Activated CD8-positive, alpha-beta T cell treated with anti-CD3 and anti-CD28 coated beads for 36 hours (primary cell): ENCODE measurements at regions not wholly inside any gene's neighbourhood (a gene's known extent, or its start where the extent isn't known, plus 50 kb on each side); places are given as distances from the start of the nearest gene placed in this dataset.

Experiments used
- ATAC-seq: fragments of 200-7000 bp; cut with Tn5 transposase; one replicate; pipeline ENCODE4 v1.10.0; 2021; ENCODE audit warnings: mild to moderate bottlenecking, moderate library complexity
- CTCF ChIA-PET: fragments of 350-600 bp; sonication (Branson Sonifier 250); formaldehyde crosslinking; loops from one replicate; lab custom pipeline; 2021; ENCODE audit warnings: antibody characterized with exemption; lab: Charles Lee
- POLR2A ChIA-PET: fragments of 350-600 bp; sonication (Branson Sonifier 250); formaldehyde crosslinking; loops from one replicate; lab custom pipeline; 2021; ENCODE audit warnings: antibody characterized with exemption; lab: Charles Lee
- DNase-seq: peaks from one replicate; pipeline ENCODE4 v3.0.0-alpha.2; 2020
- H3K27ac Mint-ChIP-seq: one replicate; pipeline ENCODE4 v1.8.0; 2021; ENCODE audit warnings: mild to moderate bottlenecking, mixed read lengths
- H3K27me3 Mint-ChIP-seq: one replicate; pipeline ENCODE4 v1.8.0; 2021; ENCODE audit warnings: mixed read lengths
- H3K36me3 Mint-ChIP-seq: one replicate; pipeline ENCODE4 v1.8.0; 2021; ENCODE audit warnings: low read depth, mixed read lengths
- H3K4me1 Mint-ChIP-seq: one replicate; pipeline ENCODE4 v1.8.0; 2021; ENCODE audit warnings: low read depth, mixed read lengths
- H3K4me3 Mint-ChIP-seq: one replicate; pipeline ENCODE4 v1.8.0; 2021; ENCODE audit warnings: mild to moderate bottlenecking, moderate library complexity, mixed read lengths
- H3K9me3 Mint-ChIP-seq: one replicate; pipeline ENCODE4 v1.8.0; 2021; ENCODE audit warnings: mixed read lengths
- intact Hi-C: fragments of 100-400 bp; cut with micrococcal nuclease; formaldehyde crosslinking; loops from one replicate; pipeline ENCODE4 v1.10.0; 2022
- TF ChIP-seq, protein P1 (sequence below): fragments of 200-600 bp; IDR thresholded peaks from one replicate; pipeline ENCODE4 v1.8.0; 2022; ENCODE audit warnings: antibody characterized with exemption, mild to moderate bottlenecking

- H3K4me3 Mint-ChIP-seq: no peak overlapping the region
- POLR2A ChIA-PET: no interaction called here
- intact Hi-C loops: loop anchor here (2.0 kb wide), 1 partner anchor 227 kb away; no protein-coding TSS in a partner anchor
- TF ChIP-seq, protein P1, sequence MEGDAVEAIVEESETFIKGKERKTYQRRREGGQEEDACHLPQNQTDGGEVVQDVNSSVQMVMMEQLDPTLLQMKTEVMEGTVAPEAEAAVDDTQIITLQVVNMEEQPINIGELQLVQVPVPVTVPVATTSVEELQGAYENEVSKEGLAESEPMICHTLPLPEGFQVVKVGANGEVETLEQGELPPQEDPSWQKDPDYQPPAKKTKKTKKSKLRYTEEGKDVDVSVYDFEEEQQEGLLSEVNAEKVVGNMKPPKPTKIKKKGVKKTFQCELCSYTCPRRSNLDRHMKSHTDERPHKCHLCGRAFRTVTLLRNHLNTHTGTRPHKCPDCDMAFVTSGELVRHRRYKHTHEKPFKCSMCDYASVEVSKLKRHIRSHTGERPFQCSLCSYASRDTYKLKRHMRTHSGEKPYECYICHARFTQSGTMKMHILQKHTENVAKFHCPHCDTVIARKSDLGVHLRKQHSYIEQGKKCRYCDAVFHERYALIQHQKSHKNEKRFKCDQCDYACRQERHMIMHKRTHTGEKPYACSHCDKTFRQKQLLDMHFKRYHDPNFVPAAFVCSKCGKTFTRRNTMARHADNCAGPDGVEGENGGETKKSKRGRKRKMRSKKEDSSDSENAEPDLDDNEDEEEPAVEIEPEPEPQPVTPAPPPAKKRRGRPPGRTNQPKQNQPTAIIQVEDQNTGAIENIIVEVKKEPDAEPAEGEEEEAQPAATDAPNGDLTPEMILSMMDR: no peak
- DNase-seq (no peak), ATAC-seq (no peak)
- CTCF ChIA-PET: interaction anchor here (0.9 to 1.9 kb wide), 8 partner anchors 13 to 227 kb away, joined by 3 to 7 read pairs (median 4); no protein-coding TSS in a partner anchor
- no peaks in the 10 kb centered on the region for H3K9me3 Mint-ChIP-seq
- H3K27ac Mint-ChIP-seq: no peak overlapping the region
- H3K27me3 Mint-ChIP-seq: peaks cover 27% of the 10 kb centered on the region
- H3K4me1 Mint-ChIP-seq: no peaks in the 10 kb centered on the region
- no peaks in the 10 kb centered on the region for H3K36me3 Mint-ChIP-seq
These were observed 56.6 kb upstream of the DRD2 start for GRCh38 chr11:113531575-113532451.

DNA sequence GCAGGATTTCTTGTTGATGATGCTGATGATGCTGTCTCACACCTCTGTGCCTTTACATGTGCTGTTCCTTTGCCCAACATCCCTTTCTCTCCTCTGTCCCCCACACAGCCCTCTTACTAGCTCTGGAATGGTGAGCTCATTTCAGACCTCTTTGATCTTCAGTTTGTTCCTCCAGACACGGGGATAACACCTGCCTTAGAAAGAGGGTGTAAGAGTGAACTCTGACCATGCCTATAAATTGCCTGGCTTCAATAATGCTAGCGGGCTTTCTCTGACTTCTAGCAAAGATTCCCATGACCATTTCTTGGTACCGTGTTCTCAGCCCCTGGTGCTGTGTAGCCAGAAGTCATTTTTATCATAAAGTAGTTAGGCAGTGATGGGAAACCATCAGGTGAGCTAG, 55.9 kb upstream of the DRD2 start:
- no peak overlapping the region for H3K27ac Mint-ChIP-seq
- ChIA-PET POLR2A (no interaction called here), CTCF (interaction anchor here (0.9 to 1.7 kb wide), 4 partner anchors 21 to 226 kb away, joined by 3 to 5 read pairs (median 3); no protein-coding TSS in a partner anchor)
- no peaks in the 10 kb centered on the region for H3K9me3 Mint-ChIP-seq
- H3K4me3 Mint-ChIP-seq: no peak overlapping the region
- TF ChIP-seq, protein P1: no peak
- peaks cover 27% of the 10 kb centered on the region for H3K27me3 Mint-ChIP-seq
- H3K36me3 Mint-ChIP-seq: no peaks in the 10 kb centered on the region
- no peaks in the 10 kb centered on the region for H3K4me1 Mint-ChIP-seq
- intact Hi-C loops: no loop called here
- no peak for ATAC-seq
- no peak for DNase-seq

- POLR2A ChIA-PET: no interaction called here
- Mint-ChIP-seq H3K27ac (no peak overlapping the region), H3K4me3 (no peak overlapping the region), H3K4me1 (no peaks in the 10 kb centered on the region), H3K9me3 (no peaks in the 10 kb centered on the region), H3K36me3 (no peaks in the 10 kb centered on the region), H3K27me3 (peaks cover 19% of the 10 kb centered on the region)
- TF ChIP-seq, protein P1: no peak
- intact Hi-C loops: no loop called here
- CTCF ChIA-PET: no interaction called here
- ATAC-seq (no peak), DNase-seq (no peak)
These were observed 54.4 kb upstream of the DRD2 start for GRCh38 chr11:113529606-113530005.

DNA sequence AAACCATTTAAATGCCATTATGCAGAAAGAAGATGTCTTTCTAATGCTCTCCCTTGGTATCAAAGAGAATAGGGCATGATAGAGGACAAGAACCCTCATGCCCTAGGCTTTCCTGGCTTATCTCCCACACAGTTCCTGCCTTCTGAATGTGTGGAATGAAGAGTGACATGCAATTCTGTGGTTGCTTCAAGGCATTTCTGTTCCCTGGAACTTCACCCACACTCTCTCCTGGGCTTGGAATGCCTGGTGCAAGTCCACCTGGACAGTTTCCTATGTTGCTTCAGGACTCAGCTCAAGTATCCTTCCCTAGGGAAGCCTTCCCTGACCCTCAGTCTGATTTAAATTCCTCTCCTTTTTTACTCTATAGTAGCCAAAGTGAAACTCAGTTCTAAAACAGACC, 53.8 kb upstream of the DRD2 start:
- TF ChIP-seq, protein P1: no peak
- POLR2A ChIA-PET: no interaction called here
- Mint-ChIP-seq H3K4me3 (no peak overlapping the region), H3K9me3 (no peaks in the 10 kb centered on the region), H3K27ac (no peak overlapping the region), H3K36me3 (no peaks in the 10 kb centered on the region), H3K27me3 (peaks cover 18% of the 10 kb centered on the region), H3K4me1 (no peaks in the 10 kb centered on the region)
- CTCF ChIA-PET: no interaction called here
- DNase-seq: no peak
- intact Hi-C loops: no loop called here
- no peak for ATAC-seq

GRCh38 chr11:113526521-113526920, 51.3 kb upstream of the DRD2 start:
- Mint-ChIP-seq H3K4me1 (no peaks in the 10 kb centered on the region), H3K27ac (no peak overlapping the region), H3K9me3 (no peaks in the 10 kb centered on the region), H3K4me3 (no peak overlapping the region), H3K27me3 (peaks cover 9% of the 10 kb centered on the region), H3K36me3 (no peaks in the 10 kb centered on the region)
- ChIA-PET CTCF (no interaction called here), POLR2A (no interaction called here)
- TF ChIP-seq, protein P1: no peak
- DNase-seq: no peak
- intact Hi-C loops: no loop called here
- no peak for ATAC-seq
